ENCODE measurements at regions not wholly inside any gene's neighbourhood (a gene's known extent, or its start where the extent isn't known, plus 50 kb on each side); places are given as distances from the start of the nearest gene placed in this dataset.
A peak's percentile ranks its signal among the peaks of the same experiment; 100 is the strongest.

DNA sequence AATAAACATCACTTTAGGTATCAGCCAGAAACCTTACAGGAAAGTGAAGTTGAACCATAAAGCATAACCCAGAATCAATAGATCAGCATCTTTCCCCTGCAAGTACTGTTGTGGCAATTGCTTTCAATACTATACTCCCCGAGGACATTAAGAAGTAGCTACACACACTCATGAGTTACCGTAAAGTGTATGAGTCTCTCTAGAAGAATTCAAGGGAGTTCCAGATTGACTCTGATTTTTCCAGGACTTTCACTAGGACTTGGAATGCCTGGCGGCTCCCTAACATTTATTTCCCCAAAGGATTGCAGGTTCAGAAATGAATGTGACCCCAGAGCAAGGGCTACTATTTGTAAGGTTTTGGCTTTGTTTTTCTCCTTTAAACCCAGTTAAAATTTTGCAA lies 465.4 kb upstream of the MDGA2 start:
- no peaks in the 10 kb centered on the region for H3K27me3 ChIP-seq
- H3K4me3 ChIP-seq, result no peak overlapping the region
- DNase-seq (no peak), FAIRE-seq (no peak), ATAC-seq (no peak)
- TF ChIP-seq, protein P1, sequence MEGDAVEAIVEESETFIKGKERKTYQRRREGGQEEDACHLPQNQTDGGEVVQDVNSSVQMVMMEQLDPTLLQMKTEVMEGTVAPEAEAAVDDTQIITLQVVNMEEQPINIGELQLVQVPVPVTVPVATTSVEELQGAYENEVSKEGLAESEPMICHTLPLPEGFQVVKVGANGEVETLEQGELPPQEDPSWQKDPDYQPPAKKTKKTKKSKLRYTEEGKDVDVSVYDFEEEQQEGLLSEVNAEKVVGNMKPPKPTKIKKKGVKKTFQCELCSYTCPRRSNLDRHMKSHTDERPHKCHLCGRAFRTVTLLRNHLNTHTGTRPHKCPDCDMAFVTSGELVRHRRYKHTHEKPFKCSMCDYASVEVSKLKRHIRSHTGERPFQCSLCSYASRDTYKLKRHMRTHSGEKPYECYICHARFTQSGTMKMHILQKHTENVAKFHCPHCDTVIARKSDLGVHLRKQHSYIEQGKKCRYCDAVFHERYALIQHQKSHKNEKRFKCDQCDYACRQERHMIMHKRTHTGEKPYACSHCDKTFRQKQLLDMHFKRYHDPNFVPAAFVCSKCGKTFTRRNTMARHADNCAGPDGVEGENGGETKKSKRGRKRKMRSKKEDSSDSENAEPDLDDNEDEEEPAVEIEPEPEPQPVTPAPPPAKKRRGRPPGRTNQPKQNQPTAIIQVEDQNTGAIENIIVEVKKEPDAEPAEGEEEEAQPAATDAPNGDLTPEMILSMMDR (IDR thresholded peaks at IDR 0.05), result no peak
- intact Hi-C loops (cut with DNase I), result no loop called here
- H3K27ac ChIP-seq, result no peak overlapping the region
- WGBS, 2 donors, result 76 to 81% methylated on average over 3 of the region's 3 CpGs
- H3K4me1 ChIP-seq, result no peaks in the 10 kb centered on the region
- no peaks in the 10 kb centered on the region for H3K9me3 ChIP-seq
- H3K36me3 ChIP-seq, result no peaks in the 10 kb centered on the region

DNA sequence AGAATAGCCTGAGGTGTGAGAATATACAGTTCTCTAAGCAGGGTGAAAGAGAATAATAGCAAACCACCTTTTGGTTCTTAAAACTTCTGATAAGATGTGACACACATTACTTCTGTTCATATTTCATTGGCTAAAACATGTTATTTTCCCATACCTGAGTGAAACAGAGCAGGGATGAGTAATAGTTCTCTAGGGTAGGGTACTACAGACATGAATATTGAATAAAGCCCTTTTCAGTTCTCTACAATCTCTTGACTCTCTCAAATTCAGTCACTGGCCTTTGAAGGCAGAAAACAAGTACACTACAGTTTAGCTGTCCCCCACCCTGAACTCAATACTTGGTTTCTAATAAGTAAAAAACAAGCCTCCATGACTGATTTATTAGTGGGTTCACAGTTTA lies 454.1 kb upstream of the MDGA2 start:
- DNase-seq, result no peak
- intact Hi-C loops (cut with DNase I), result no loop called here
- FAIRE-seq, result no peak
- no peaks in the 10 kb centered on the region for H3K36me3 ChIP-seq
- no peak for ATAC-seq
- H3K9me3 ChIP-seq, result no peaks in the 10 kb centered on the region
- H3K4me1 ChIP-seq, result no peaks in the 10 kb centered on the region
- H3K27me3 ChIP-seq, result no peaks in the 10 kb centered on the region
- H3K27ac ChIP-seq, result no peak overlapping the region
- TF ChIP-seq, protein P1 (IDR thresholded peaks at IDR 0.05), result no peak
- H3K4me3 ChIP-seq, result no peak overlapping the region

DNA sequence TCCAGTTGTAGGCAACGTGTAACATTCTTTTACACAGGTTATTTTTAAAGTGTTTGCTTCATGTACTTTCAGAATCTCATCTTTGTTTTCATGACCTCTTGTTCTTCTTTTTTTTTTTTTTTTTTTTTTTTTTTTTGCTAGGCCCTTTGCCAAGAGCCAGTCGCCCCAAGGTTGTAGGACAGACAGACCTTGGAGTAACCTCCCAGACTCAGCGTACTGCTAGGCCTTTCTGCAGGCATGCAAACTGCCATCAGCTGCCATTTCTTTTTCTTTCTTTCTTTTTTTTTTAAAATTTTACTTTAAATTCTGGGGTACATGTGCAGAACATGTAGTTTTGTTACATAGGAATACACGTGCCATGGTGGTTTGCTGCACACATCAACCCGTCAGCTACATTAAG lies 452.3 kb upstream of the MDGA2 start:
- H3K27ac ChIP-seq, result no peak overlapping the region
- no peaks in the 10 kb centered on the region for H3K27me3 ChIP-seq
- intact Hi-C loops (cut with DNase I), result no loop called here
- WGBS, 2 donors, result 47 to 55% methylated on average over 5 of the region's 5 CpGs
- no peaks in the 10 kb centered on the region for H3K9me3 ChIP-seq
- no peak overlapping the region for H3K4me3 ChIP-seq
- no peaks in the 10 kb centered on the region for H3K4me1 ChIP-seq
- DNase-seq (no peak), ATAC-seq (peak in 2 of 4 donors; percentile 62 to 81), FAIRE-seq (no peak)
- TF ChIP-seq, protein P1 (IDR thresholded peaks at IDR 0.05), result no peak
- H3K36me3 ChIP-seq, result no peaks in the 10 kb centered on the region

DNA sequence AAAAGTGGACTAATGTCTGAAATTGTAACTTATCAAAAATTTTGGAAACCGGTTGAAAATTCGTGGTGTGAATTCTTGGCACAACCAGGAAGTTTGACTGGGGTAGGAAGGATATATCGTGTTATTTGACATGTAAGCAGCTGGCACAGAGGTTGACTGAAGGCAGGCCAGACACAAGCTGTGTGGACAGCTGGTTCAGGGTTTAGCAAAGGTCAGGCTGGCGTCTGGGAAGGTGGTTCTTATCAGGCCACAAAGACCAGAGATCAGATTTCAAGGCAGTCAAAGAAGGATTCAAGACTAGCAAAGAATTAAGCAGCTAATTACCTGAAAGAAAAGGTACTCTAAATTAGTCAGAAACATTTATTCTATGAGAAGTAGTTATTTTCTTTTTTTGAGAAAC lies 450.2 kb upstream of the MDGA2 start:
- TF ChIP-seq, protein P1 (IDR thresholded peaks at IDR 0.05), result no peak
- Histone ChIP-seq H3K4me1 (no peaks in the 10 kb centered on the region), H3K36me3 (no peaks in the 10 kb centered on the region), H3K27me3 (no peaks in the 10 kb centered on the region), H3K27ac (no peak overlapping the region), H3K9me3 (no peaks in the 10 kb centered on the region), H3K4me3 (no peak overlapping the region)
- intact Hi-C loops (cut with DNase I), result no loop called here
- DNase-seq (peak in 2 of 6 donors; percentile 9 to 25), ATAC-seq (peak in 3 of 4 donors; percentile 66 to 85 (median 74)), FAIRE-seq (no peak)
- WGBS, 2 donors, result 6 to 8% methylated on average over 4 of the region's 4 CpGs

DNA sequence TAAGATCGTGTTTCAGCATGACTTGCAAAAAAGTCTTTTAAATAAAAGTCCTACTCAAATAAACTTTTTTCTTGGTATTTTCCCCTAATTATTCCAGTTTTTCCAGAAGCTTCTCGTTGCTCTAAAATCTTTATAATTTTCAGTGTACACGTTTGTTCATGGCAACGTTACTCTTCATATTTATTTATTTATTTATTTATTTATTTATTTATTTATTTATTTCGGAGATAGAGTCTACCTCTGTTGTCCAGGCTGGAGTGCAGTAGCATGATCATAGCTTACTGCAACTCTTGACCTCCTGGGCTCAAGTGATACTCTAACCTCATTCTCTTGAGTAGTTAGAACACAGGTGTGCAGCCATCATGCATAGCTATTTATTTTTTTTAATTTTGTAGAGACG lies 438.3 kb upstream of the MDGA2 start:
- WGBS, 2 donors, result 58 to 69% methylated on average over 6 of the region's 6 CpGs
- Histone ChIP-seq H3K4me3 (no peak overlapping the region), H3K9me3 (no peaks in the 10 kb centered on the region), H3K4me1 (no peaks in the 10 kb centered on the region), H3K27ac (no peak overlapping the region), H3K36me3 (no peaks in the 10 kb centered on the region), H3K27me3 (peaks cover 0 to 3% (median 0%) of the 10 kb centered on the region in 4 donors)
- intact Hi-C loops (cut with DNase I), result no loop called here
- ATAC-seq, result no peak
- TF ChIP-seq, protein P1 (IDR thresholded peaks at IDR 0.05), result no peak
- no peak for DNase-seq
- FAIRE-seq, result no peak

All from pancreas (tissue), 10 donors.